ENCODE measurements at regions not wholly inside any gene's neighbourhood (a gene's known extent, or its start where the extent isn't known, plus 50 kb on each side); places are given as distances from the start of the nearest gene placed in this dataset.

DNA sequence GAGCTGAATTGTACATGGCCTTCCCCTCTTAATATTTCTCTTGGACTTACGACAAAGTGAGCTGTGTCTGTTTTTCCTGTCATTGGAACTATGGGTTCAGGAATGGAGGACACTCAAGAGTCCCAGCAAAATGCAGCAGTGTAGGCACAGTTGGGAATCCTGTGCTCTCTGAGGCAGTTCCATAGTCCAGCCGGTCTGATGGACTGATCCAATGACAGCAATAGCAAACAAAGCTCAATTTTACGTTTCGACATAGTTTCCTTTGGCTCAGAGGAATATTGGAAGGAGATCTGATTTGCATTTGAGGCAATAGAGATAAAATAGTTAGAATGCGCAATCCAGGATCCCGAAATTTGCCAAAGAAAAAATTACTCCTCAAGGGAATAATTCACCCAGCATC, 276.9 kb upstream of the CNTN3 start:
- TF ChIP-seq, protein P1, sequence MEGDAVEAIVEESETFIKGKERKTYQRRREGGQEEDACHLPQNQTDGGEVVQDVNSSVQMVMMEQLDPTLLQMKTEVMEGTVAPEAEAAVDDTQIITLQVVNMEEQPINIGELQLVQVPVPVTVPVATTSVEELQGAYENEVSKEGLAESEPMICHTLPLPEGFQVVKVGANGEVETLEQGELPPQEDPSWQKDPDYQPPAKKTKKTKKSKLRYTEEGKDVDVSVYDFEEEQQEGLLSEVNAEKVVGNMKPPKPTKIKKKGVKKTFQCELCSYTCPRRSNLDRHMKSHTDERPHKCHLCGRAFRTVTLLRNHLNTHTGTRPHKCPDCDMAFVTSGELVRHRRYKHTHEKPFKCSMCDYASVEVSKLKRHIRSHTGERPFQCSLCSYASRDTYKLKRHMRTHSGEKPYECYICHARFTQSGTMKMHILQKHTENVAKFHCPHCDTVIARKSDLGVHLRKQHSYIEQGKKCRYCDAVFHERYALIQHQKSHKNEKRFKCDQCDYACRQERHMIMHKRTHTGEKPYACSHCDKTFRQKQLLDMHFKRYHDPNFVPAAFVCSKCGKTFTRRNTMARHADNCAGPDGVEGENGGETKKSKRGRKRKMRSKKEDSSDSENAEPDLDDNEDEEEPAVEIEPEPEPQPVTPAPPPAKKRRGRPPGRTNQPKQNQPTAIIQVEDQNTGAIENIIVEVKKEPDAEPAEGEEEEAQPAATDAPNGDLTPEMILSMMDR (IDR thresholded peaks at IDR 0.05; ENCODE audit: extremely low read depth, missing control alignments), result no peak
- DNase-seq (ENCODE audit: low spot score), result no peak

DNA sequence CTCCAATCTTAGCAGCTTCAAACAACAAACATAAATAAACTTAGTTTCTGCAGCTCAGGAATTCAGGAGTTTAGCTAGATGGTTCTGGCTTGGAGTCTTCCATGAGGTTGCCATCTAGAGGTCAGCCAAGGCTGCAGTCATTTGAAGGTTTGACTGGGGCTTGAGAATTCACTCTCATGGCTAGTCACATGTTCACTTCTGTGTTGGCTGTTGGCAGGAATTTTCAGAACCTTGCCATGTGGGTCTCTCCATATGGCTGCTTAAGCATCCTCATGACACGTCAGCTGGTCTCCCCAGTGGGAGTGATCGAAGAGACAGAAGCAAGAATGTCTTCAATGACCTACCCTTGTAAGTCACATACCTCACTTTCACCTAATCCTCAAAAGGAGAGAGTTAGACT, 269.2 kb upstream of the CNTN3 start:
- TF ChIP-seq, protein P1 (IDR thresholded peaks at IDR 0.05; ENCODE audit: extremely low read depth, missing control alignments), result peak; percentile 2
- DNase-seq (ENCODE audit: low spot score), result no peak

GRCh38 chr3:74883222-74883621, 268.8 kb upstream of the CNTN3 start:
- TF ChIP-seq, protein P1 (IDR thresholded peaks at IDR 0.05; ENCODE audit: extremely low read depth, missing control alignments), result no peak
- DNase-seq (ENCODE audit: low spot score), result no peak

GRCh38 chr3:74880237-74880636, 265.8 kb upstream of the CNTN3 start:
- TF ChIP-seq, protein P1 (IDR thresholded peaks at IDR 0.05; ENCODE audit: extremely low read depth, missing control alignments), result no peak
- DNase-seq (ENCODE audit: low spot score), result no peak

DNA sequence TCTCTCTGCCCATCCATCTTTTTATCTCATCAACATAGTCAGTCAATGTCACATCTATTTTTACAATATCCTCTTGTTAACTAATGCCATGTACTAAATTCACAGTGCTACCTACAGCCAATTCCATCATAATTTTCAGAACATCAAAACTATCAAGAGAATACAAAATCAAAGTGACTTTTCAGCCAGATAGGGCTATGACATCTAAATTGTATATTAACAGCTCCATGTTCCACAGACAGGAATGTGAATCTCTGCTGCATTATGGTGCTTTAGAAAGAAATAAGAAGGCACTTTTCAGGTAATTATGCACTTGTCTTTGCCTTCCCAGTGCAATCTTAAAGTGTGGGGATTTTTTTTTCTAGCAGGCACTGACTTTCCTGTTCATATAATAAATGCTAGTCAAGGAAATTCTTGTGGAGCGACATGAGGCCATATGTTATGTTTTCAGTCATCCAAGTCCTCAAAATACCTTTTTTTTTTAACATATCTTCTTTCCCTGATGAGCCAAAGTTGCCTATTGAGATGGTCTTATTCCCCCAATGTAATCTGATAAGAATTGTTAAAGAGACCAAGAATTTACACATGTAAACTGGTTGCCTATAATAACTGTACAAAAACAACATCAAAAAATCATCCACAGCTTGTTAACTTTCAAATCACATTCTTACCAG, 252.0 kb upstream of the CNTN3 start:
- TF ChIP-seq, protein P1 (IDR thresholded peaks at IDR 0.05; ENCODE audit: extremely low read depth, missing control alignments), result no peak
- DNase-seq (ENCODE audit: low spot score), result no peak

- DNase-seq (ENCODE audit: low spot score), result no peak
- TF ChIP-seq, protein P1 (IDR thresholded peaks at IDR 0.05; ENCODE audit: extremely low read depth, missing control alignments), result no peak
Observed at GRCh38 chr3:74862476-74862875, 248.0 kb upstream of the CNTN3 start.

DNA sequence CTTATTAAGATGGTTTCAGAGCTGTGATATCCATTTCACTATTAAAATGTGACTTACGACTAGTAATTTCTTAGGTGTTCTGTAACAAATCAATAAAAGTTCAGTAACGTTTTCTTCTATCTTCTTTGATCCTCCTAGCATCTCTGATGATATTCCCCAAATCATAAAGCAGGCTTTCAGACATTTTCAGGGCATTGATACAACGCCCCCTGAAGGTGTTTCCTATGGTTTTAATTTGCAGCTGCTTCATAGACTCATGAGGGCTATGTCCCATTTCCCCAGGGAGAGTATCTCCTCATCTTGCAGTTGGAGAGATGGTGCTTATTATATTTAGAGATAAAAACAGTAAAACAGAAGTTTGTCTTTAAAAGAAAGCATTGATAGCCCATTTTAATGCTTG, 246.8 kb upstream of the CNTN3 start:
- no peak for DNase-seq (ENCODE audit: low spot score)
- TF ChIP-seq, protein P1 (IDR thresholded peaks at IDR 0.05; ENCODE audit: extremely low read depth, missing control alignments), result no peak

Data from GM20000 (cell line).